ENCODE measurements at regions not wholly inside any gene's neighbourhood (a gene's known extent, or its start where the extent isn't known, plus 50 kb on each side); places are given as distances from the start of the nearest gene placed in this dataset.

DNA sequence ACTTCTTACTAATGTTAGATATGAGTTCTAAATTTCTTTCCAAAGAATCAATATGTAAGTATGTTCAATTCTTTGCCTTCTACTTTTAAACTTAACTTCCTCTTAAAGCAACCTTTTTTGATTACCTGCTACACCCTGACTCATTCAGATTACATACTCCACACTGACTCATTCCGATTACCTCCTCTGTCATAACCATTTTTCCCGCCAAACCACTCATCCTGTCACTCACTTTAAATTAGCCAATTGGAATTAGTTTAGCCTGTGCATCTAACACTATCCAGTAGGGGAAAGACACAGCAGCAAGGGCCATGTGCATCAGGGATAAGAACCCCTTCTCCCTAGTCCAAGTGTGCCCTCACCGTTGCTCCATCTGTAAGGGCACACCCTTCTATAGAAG, 815.5 kb downstream of the BRINP3 start:
- TF ChIP-seq, protein P1, sequence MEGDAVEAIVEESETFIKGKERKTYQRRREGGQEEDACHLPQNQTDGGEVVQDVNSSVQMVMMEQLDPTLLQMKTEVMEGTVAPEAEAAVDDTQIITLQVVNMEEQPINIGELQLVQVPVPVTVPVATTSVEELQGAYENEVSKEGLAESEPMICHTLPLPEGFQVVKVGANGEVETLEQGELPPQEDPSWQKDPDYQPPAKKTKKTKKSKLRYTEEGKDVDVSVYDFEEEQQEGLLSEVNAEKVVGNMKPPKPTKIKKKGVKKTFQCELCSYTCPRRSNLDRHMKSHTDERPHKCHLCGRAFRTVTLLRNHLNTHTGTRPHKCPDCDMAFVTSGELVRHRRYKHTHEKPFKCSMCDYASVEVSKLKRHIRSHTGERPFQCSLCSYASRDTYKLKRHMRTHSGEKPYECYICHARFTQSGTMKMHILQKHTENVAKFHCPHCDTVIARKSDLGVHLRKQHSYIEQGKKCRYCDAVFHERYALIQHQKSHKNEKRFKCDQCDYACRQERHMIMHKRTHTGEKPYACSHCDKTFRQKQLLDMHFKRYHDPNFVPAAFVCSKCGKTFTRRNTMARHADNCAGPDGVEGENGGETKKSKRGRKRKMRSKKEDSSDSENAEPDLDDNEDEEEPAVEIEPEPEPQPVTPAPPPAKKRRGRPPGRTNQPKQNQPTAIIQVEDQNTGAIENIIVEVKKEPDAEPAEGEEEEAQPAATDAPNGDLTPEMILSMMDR (IDR thresholded peaks at IDR 0.05; ENCODE audit: low read depth, low read length, missing control alignments), result no peak
- no peak for DNase-seq (ENCODE audit: low read depth)
- no peak overlapping the region for H3K4me3 ChIP-seq (ENCODE audit: low read depth, low read length)
- in situ Hi-C loops (cut with HindIII; ENCODE audit: low sequenced_read_pairs), result no loop called here

DNA sequence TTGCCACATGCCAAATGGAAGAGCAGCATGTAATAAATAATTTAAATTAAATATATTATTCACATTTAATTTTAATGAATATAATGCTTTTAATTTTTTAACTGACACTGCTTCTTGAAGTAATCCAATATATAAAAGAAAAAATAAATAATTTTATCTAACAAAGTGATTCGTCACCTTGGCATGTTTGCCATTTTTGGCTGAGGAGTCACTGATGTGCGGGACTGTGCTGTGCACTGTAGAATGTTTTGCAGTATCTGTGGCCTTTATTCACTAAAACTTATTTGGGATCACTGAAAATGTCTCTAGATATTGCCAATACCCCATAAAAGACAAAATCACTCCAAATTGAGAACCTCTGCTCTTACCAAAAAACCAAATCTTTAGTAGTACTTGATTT, 807.8 kb downstream of the BRINP3 start:
- no peak overlapping the region for H3K4me3 ChIP-seq (ENCODE audit: low read depth, low read length)
- in situ Hi-C loops (cut with HindIII; ENCODE audit: low sequenced_read_pairs), result no loop called here
- TF ChIP-seq, protein P1 (IDR thresholded peaks at IDR 0.05; ENCODE audit: low read depth, low read length, missing control alignments), result no peak
- DNase-seq (ENCODE audit: low read depth), result no peak

DNA sequence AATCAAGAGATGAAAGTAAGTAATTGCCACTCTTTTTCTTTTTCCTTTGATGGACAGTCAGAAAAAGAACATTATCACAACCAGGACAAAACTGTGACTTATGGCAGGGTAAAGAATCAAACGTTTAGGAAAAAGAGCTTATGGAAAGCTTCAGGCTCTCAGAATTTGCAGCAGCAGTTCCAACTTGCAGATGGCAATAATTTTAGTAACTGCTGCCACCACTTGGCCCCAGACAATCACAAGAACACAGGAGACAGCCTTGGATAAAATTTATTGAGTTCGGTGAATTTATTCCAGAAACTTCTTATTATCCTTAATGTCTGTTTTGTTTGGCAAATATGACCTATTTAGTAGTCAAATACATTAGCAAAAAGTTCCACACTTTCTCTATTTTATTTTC, 804.4 kb downstream of the BRINP3 start:
- no peak for DNase-seq (ENCODE audit: low read depth)

DNA sequence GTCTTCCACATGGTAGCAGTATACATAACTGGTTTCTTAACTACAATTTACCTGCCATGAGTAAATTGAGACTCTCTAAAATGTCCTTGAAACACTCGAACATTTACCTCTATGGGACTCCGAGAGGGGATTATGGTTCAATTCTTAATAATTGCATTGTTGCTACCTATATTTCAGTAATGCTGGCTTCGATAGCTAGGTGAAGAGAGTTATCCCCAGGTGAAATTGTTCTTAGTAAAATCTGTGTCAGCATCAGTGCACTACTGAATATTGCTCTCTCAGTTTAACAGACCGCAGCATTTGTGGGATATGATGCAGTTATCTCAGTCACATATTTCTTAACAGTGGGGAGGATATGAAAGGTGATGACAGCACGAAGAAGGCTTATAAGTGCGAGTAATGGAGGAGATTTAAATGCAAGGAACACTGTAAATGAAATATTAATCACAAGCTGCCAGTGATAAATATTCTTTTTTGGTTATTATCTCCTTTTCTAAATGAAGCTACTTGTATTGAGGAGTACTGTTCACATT, 801.9 kb downstream of the BRINP3 start:
- in situ Hi-C loops (cut with HindIII; ENCODE audit: low sequenced_read_pairs), result no loop called here
- DNase-seq (ENCODE audit: low read depth), result no peak
- TF ChIP-seq, protein P1 (IDR thresholded peaks at IDR 0.05; ENCODE audit: low read depth, low read length, missing control alignments), result no peak
- no peak overlapping the region for H3K4me3 ChIP-seq (ENCODE audit: low read depth, low read length)

More for the DNA sequence above, 804.4 kb downstream of the BRINP3 start:
- in situ Hi-C loops (cut with HindIII; ENCODE audit: low sequenced_read_pairs), result no loop called here
- TF ChIP-seq, protein P1 (IDR thresholded peaks at IDR 0.05; ENCODE audit: low read depth, low read length, missing control alignments), result no peak
- H3K4me3 ChIP-seq (ENCODE audit: low read depth, low read length), result no peak overlapping the region

DNA sequence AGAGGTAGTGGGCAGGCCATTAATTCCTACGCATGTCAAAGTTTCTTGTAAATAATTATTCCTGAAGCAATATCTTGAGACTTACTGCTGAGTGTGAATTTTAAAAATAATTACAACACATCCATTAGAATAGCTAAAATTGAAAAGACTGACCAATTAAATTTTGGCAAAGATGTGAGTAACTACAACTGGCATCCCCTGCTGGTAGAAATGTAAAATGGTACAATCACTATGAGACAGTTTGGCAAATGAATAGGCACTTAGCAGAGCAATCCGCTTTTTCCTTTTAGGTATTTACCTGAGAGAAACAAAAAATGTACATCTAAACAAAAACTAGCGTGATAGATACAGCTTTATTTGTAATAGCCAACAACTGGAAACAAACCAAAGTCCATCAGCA, 798.9 kb downstream of the BRINP3 start:
- no peak for DNase-seq (ENCODE audit: low read depth)
- TF ChIP-seq, protein P1 (IDR thresholded peaks at IDR 0.05; ENCODE audit: low read depth, low read length, missing control alignments), result no peak
- in situ Hi-C loops (cut with HindIII; ENCODE audit: low sequenced_read_pairs), result no loop called here
- H3K4me3 ChIP-seq (ENCODE audit: low read depth, low read length), result no peak overlapping the region

DNA sequence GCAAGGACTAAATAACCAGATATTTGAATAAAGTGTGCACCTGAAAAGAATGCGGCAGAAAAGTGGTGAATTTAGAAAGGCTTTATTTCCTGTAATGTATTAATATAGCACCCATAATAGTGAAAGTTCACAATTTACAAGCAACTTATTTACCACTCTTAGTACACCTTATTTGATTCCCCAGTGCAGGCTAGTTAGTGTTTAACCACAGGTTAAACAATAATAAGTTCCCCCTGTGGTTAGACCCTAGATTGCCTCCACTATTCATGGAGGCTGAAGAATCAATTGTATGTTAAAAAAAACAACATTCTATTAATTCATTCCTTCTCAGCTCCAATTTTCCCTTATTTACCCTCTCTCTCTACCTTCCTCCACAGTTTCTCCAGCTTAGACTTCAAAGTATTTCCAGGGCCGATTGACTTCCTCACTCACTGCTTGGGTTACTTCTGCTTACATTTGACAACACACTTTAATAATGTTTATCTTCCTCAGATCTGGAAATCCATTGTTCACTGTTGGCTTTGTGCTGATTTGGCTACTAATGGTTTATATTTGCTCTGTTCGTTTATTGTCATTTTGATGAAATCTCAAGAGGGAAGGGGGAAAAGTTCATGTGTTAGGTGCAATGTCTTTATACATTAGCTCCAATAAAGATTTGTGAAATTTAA, 796.3 kb downstream of the BRINP3 start:
- DNase-seq (ENCODE audit: low read depth), result no peak
- H3K4me3 ChIP-seq (ENCODE audit: low read depth, low read length), result no peak overlapping the region
- TF ChIP-seq, protein P1 (IDR thresholded peaks at IDR 0.05; ENCODE audit: low read depth, low read length, missing control alignments), result no peak
- in situ Hi-C loops (cut with HindIII; ENCODE audit: low sequenced_read_pairs), result no loop called here
